ENCODE measurements at regions not wholly inside any gene's neighbourhood (a gene's known extent, or its start where the extent isn't known, plus 50 kb on each side); places are given as distances from the start of the nearest gene placed in this dataset.

DNA sequence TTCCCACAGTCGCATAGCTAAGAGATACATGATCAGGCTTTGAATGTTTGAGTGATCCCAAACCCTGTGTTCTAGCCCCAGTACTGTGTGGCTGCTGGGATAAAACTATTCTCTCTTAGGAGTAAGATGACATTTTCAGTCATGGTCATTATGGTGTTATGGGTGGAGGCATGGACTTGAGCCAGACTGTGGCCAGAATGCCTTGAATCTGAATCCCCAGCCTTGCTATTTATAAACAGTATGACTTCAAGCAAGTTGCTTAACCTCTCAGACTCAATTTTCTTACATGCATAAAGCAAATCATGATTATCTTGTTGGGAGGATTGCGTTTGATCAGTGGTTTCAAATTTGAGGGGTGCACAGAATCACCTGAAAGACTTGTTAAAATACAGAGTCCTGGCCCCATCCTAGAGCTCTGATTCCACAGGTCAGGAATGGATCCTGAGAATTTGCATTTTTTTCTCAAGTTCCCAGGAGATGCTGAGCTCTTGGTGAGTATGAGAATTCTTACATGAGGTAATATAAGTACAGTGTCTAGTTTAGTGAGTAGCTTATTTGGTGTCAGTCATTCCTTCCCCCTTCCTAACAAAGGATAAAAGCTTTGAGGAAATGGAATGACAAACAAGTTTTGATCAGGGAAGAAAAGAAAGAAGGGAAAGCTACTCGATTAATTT, 571.7 kb downstream of the METTL15 start:
- no peak for TF ChIP-seq ISL1 (CRISPR knock-in tag; IDR thresholded peaks at IDR 0.05)
- TF ChIP-seq PPARA (CRISPR knock-in tag; IDR thresholded peaks at IDR 0.05; ENCODE audit: borderline replicate concordance) = no peak
- TF ChIP-seq ESRRG (CRISPR knock-in tag; IDR thresholded peaks at IDR 0.05) = no peak
- no peak for TF ChIP-seq ZNF565 (CRISPR knock-in tag; conservative IDR thresholded peaks at IDR 0.05; ENCODE audit: low read depth)
- no peak for TF ChIP-seq ZNF70 (CRISPR knock-in tag; IDR thresholded peaks at IDR 0.05)
- TF ChIP-seq ZFP30 (CRISPR knock-in tag; IDR thresholded peaks at IDR 0.05) = no peak
- no peak for TF ChIP-seq SNAI2 (CRISPR knock-in tag; IDR thresholded peaks at IDR 0.05)
- TF ChIP-seq OSR1 (CRISPR knock-in tag; IDR thresholded peaks at IDR 0.05) = no peak
- no peak for ATAC-seq

- no peak for ATAC-seq
- TF ChIP-seq, protein P1, sequence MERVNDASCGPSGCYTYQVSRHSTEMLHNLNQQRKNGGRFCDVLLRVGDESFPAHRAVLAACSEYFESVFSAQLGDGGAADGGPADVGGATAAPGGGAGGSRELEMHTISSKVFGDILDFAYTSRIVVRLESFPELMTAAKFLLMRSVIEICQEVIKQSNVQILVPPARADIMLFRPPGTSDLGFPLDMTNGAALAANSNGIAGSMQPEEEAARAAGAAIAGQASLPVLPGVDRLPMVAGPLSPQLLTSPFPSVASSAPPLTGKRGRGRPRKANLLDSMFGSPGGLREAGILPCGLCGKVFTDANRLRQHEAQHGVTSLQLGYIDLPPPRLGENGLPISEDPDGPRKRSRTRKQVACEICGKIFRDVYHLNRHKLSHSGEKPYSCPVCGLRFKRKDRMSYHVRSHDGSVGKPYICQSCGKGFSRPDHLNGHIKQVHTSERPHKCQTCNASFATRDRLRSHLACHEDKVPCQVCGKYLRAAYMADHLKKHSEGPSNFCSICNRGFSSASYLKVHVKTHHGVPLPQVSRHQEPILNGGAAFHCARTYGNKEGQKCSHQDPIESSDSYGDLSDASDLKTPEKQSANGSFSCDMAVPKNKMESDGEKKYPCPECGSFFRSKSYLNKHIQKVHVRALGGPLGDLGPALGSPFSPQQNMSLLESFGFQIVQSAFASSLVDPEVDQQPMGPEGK (CRISPR knock-in tag; IDR thresholded peaks at IDR 0.05; ENCODE audit: borderline replicate concordance) = no peak
- TF ChIP-seq ZNF70 (CRISPR knock-in tag; IDR thresholded peaks at IDR 0.05) = no peak
- TF ChIP-seq, protein P2, sequence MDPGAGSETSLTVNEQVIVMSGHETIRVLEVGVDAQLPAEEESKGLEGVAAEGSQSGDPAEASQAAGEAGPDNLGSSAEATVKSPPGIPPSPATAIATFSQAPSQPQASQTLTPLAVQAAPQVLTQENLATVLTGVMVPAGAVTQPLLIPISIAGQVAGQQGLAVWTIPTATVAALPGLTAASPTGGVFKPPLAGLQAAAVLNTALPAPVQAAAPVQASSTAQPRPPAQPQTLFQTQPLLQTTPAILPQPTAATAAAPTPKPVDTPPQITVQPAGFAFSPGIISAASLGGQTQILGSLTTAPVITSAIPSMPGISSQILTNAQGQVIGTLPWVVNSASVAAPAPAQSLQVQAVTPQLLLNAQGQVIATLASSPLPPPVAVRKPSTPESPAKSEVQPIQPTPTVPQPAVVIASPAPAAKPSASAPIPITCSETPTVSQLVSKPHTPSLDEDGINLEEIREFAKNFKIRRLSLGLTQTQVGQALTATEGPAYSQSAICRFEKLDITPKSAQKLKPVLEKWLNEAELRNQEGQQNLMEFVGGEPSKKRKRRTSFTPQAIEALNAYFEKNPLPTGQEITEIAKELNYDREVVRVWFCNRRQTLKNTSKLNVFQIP (CRISPR knock-in tag; IDR thresholded peaks at IDR 0.05; ENCODE audit: borderline replicate concordance, low read depth) = no peak
- no peak for TF ChIP-seq TSHZ2 (CRISPR knock-in tag; IDR thresholded peaks at IDR 0.05)
- TF ChIP-seq BACH2 (CRISPR knock-in tag; IDR thresholded peaks at IDR 0.05; ENCODE audit: borderline replicate concordance) = no peak
- no peak for TF ChIP-seq ZNF565 (CRISPR knock-in tag; conservative IDR thresholded peaks at IDR 0.05; ENCODE audit: low read depth)
- TF ChIP-seq GLIS3 (CRISPR knock-in tag; IDR thresholded peaks at IDR 0.05) = no peak
- no peak for TF ChIP-seq OSR1 (CRISPR knock-in tag; IDR thresholded peaks at IDR 0.05)
- TF ChIP-seq ZFP3 (CRISPR knock-in tag; IDR thresholded peaks at IDR 0.05) = no peak
- no peak for TF ChIP-seq TCF4 (CRISPR knock-in tag; IDR thresholded peaks at IDR 0.05; ENCODE audit: borderline replicate concordance)
- TF ChIP-seq CSDC2 (CRISPR knock-in tag; IDR thresholded peaks at IDR 0.05) = no peak
- no peak for TF ChIP-seq ZNF8 (CRISPR knock-in tag; IDR thresholded peaks at IDR 0.05)
- no peak for TF ChIP-seq PPARA (CRISPR knock-in tag; IDR thresholded peaks at IDR 0.05; ENCODE audit: borderline replicate concordance)
- no peak for TF ChIP-seq SNAI2 (CRISPR knock-in tag; IDR thresholded peaks at IDR 0.05)
- TF ChIP-seq ESRRG (CRISPR knock-in tag; IDR thresholded peaks at IDR 0.05) = no peak
- no peak for TF ChIP-seq ZC3H10 (CRISPR knock-in tag; IDR thresholded peaks at IDR 0.05)
- TF ChIP-seq, protein P3, sequence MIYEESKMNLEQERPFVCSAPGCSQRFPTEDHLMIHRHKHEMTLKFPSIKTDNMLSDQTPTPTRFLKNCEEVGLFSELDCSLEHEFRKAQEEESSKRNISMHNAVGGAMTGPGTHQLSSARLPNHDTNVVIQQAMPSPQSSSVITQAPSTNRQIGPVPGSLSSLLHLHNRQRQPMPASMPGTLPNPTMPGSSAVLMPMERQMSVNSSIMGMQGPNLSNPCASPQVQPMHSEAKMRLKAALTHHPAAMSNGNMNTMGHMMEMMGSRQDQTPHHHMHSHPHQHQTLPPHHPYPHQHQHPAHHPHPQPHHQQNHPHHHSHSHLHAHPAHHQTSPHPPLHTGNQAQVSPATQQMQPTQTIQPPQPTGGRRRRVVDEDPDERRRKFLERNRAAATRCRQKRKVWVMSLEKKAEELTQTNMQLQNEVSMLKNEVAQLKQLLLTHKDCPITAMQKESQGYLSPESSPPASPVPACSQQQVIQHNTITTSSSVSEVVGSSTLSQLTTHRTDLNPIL (CRISPR knock-in tag; IDR thresholded peaks at IDR 0.05; ENCODE audit: low read depth) = no peak
- no peak for TF ChIP-seq RARB (CRISPR knock-in tag; IDR thresholded peaks at IDR 0.05)
- TF ChIP-seq, protein P4, sequence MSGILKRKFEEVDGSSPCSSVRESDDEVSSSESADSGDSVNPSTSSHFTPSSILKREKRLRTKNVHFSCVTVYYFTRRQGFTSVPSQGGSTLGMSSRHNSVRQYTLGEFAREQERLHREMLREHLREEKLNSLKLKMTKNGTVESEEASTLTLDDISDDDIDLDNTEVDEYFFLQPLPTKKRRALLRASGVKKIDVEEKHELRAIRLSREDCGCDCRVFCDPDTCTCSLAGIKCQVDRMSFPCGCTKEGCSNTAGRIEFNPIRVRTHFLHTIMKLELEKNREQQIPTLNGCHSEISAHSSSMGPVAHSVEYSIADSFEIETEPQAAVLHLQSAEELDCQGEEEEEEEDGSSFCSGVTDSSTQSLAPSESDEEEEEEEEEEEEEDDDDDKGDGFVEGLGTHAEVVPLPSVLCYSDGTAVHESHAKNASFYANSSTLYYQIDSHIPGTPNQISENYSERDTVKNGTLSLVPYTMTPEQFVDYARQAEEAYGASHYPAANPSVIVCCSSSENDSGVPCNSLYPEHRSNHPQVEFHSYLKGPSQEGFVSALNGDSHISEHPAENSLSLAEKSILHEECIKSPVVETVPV (CRISPR knock-in tag; IDR thresholded peaks at IDR 0.05) = no peak
Observed at GRCh38 chr11:28677721-28678120, 569.5 kb downstream of the METTL15 start.

DNA sequence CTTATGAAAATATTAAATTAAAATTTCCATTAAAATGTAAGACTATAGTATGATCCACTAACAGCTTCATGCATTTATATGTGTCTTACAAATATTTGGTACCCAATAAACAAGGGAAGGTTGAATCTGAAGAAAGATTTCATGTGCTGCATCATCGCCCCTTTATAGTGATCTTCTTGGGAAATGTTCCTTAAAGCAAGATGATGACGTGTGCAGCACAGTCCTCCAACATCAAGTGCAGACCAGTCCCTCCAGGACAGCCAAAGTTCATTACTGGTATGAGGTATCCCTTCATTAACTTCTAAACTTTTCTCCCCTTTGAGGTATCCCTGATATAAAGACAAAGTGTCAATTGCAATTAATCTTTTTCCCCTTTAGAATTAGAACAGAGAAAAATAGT, 567.0 kb downstream of the METTL15 start:
- ATAC-seq = no peak
- TF ChIP-seq ARNTL (CRISPR knock-in tag; IDR thresholded peaks at IDR 0.05; ENCODE audit: borderline replicate concordance, low read depth) (no peak), RARB (CRISPR knock-in tag; IDR thresholded peaks at IDR 0.05) (no peak), ZNF8 (CRISPR knock-in tag; IDR thresholded peaks at IDR 0.05) (no peak), TCF4 (CRISPR knock-in tag; IDR thresholded peaks at IDR 0.05; ENCODE audit: borderline replicate concordance) (no peak), ESRRG (CRISPR knock-in tag; IDR thresholded peaks at IDR 0.05) (no peak), ZFP30 (CRISPR knock-in tag; IDR thresholded peaks at IDR 0.05) (no peak), PPARA (CRISPR knock-in tag; IDR thresholded peaks at IDR 0.05; ENCODE audit: borderline replicate concordance) (no peak), ZNF565 (CRISPR knock-in tag; conservative IDR thresholded peaks at IDR 0.05; ENCODE audit: low read depth) (no peak), CSDC2 (CRISPR knock-in tag; IDR thresholded peaks at IDR 0.05) (no peak)
- TF ChIP-seq, protein P4 (CRISPR knock-in tag; IDR thresholded peaks at IDR 0.05) = no peak
- TF ChIP-seq, protein P3 (CRISPR knock-in tag; IDR thresholded peaks at IDR 0.05; ENCODE audit: low read depth) = no peak
